HG03039 (cell line): ENCODE measurements at regions not wholly inside any gene's neighbourhood (a gene's known extent, or its start where the extent isn't known, plus 50 kb on each side); places are given as distances from the start of the nearest gene placed in this dataset.

ENCODE experiments used
- ATAC-seq: cut with Tn5 transposase; IDR thresholded peaks from one replicate; pipeline ENCODE4 v1.9.1; 2021; ENCODE audit warnings: mild to moderate bottlenecking, moderate library complexity; ENCODE audit not compliant: unreplicated experiment

GRCh38 chr6:168791917-168792316 is 350.9 kb downstream of the SMOC2 start:
- no peak for ATAC-seq

GRCh38 chr6:168789699-168790098 is 348.7 kb downstream of the SMOC2 start:
- no peak for ATAC-seq

- no peak for ATAC-seq
Observed at GRCh38 chr6:168785720-168786511, 344.9 kb downstream of the SMOC2 start.

- ATAC-seq = no peak
Observed at GRCh38 chr6:168784426-168784825, 343.4 kb downstream of the SMOC2 start.

DNA sequence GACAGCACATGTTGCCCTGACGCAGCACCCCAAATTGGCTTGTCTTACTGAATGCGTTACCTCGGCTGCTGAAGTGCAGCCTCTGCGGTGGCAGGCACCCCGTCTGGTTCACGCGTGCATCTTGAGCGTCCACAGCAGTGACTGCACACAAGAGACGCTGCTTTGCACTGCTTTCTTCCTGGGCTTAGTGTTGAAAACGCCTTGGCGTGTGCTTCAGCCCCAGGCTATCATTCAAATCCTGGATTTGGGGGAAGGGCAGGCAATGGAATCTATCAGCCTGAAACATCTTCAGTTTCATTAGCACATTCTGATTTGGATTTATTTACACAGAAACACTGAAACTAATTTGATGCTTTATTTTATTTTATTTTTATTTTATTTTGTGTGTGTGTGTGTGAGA is 342.7 kb downstream of the SMOC2 start:
- ATAC-seq = no peak

DNA sequence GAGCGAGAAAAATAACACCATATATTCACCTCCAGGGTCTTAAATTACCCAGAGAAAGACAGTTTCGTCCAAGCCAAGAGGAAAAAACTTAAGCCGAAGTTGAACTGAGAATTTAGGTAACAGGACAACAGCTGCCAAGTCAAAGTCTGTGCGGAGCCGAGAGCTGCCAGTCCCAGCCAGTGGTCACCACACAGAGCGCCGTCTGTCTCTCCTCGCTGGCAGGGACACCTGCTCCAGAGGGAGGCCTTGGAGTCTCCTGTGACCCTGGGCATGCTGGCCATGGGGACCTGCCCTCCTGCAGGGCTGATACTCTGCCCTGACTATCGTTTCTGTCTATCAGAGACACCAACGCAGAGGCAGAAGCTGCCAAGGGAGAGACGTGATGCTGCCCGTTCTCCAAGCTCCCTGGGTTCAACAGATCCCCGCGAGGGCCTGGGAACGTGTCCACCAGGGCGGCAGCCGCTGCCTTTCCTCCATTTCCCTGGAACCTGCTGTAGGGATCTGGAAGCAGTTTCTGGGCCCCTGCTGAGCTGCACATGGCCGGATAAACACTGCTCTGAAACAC is 341.3 kb downstream of the SMOC2 start:
- ATAC-seq = no peak

DNA sequence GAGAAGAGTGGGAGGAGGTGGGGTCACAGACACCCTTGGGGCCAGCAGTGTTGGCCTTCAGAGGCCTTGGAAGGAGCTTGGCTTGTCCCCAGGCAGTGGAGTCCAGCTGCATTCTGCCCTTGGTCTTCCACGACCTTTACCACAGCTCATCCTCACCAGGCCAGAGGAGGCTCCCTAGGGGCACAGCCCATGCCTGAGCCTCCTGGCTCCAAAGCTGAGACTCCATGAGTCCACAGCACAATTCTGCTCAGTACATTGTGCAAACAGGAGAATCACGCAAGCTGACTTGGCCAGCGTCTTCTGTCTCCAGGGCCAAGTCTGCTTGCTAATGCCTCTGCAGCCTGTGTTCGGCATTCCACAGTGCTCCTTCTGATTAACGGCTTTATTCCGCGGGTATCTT is 337.2 kb downstream of the SMOC2 start:
- no peak for ATAC-seq

- ATAC-seq = no peak
Observed at GRCh38 chr6:168774381-168774780, 333.4 kb downstream of the SMOC2 start.

- no peak for ATAC-seq
Observed at GRCh38 chr6:168773788-168774187, 332.8 kb downstream of the SMOC2 start.

- no peak for ATAC-seq
Observed at GRCh38 chr6:168765752-168766151, 324.8 kb downstream of the SMOC2 start.

DNA sequence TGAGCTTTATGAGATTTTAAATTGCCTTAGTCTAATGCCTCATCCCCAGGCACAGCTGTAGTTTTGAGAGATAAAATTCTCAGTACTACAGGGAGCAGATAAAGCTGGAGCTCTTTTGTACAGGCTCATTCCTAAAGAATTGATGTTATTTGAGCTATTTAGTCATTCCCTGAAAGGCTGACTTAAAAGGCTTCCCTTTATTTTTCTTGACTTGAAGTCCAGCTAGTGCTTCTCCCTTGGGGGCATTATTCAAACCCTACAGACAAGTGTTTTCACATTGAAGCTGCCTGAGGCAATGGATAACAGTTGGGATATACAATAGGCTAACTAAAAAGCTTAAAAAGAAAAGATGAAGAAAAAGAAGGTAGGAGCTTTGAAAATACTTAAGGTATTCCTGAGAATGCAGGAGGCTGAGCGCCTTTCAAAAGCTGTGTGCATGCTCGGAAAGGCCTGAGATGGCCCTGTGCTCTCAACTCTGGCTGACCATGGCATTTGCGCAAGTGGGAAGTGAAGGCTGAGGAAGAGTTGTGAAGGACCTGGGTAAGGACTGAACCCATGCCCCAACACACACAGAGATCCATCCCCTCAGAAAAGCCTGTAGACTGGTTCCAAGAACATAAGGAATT is 315.1 kb downstream of the SMOC2 start:
- no peak for ATAC-seq

GRCh38 chr6:168746643-168747042 is 305.7 kb downstream of the SMOC2 start:
- ATAC-seq = no peak

DNA sequence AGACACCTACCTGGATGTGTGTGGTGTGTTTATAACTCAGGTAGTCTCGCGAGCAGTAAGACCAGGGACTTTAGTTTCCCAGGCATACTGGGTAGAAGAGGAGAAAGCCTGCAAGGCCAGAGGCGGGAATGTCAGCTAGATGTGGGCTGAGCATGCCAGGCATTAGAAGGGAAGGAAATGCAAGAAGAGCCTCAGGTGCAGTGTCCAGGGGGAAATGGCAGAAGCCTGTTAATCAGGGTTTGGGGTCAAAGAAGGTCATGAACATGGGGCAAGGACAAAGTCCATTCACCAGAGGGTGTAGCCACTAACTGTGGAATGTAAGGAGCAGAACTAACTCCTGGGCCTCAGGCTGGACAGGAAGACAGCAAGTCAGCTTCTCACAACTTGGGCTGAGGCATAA is 305.0 kb downstream of the SMOC2 start:
- ATAC-seq = no peak

- no peak for ATAC-seq
Observed at GRCh38 chr6:168744861-168745260, 303.9 kb downstream of the SMOC2 start.

GRCh38 chr6:168741942-168742782 is 301.2 kb downstream of the SMOC2 start:
- no peak for ATAC-seq

- ATAC-seq = no peak
Observed at GRCh38 chr6:168741305-168741704, 300.3 kb downstream of the SMOC2 start.

DNA sequence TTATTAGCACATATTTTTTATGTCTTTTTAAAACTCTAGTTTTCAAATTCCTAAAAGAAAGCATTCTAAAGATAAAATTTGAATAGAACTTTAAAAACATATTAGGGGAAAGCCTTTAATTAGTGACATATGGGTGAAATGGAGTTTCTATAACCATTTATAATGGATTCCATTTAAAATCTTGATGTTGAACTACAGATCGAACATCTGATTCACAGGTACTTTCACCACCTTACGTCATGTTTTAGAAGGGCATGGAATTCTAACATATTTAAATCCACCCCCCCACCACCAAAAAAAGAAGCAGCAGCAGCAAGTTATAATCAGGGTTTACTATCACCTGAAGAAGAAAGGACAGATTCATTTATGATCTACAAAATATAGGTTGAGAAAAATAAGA is 298.4 kb downstream of the SMOC2 start:
- no peak for ATAC-seq

- ATAC-seq = no peak
Observed at GRCh38 chr6:168737481-168737880, 296.5 kb downstream of the SMOC2 start.

DNA sequence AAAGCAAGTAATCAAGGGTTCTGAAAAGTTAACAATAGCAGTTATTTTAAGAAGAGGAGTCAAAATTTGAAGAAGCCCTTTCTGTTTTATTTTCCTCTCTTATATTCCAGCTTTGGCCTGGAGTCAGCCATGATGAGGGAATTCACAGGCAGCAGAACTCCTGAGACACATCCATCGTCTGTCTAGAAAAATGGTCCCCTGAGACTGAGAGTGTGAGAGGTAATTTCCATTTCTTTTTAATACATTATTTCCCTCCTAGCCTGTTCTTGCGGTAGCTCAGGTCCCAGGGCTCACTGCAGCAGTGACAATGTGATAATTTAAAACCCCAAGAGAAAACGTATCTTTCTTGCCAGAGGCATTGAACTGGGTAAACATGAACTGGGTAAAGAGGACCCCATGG is 296.0 kb downstream of the SMOC2 start:
- no peak for ATAC-seq

- ATAC-seq = no peak
Observed at GRCh38 chr6:168736039-168736438, 295.1 kb downstream of the SMOC2 start.

DNA sequence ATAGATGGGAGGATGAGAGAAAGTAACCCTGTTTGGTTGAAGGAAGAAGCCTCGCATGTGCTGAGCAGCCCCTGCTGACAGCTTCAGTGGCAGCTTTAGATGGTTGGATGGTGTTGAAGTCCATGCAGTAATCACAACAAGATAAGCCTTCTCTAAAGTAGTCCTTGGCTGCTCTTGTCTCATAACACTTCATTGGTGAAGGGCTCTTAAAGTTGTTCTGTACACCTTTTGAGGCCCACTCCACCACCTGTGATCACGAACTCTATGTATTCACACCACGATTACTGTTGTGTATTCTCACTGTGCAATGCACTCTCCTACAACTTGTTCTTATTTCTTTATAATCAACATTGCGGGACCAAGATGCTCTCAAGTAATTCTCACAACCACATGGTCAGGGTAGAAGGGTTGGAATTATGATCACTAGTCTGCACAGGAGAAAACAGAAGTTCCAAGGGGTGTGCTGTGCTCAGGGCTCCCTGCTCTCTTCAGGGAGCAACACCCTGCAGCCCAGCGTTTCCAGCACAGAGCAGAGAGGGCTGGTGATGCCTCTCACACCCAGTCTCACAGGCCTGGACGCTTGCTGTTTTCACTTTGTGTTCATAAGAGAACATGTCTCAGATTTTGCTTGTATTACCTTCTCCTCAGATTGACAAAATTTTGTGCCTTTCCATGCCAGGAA is 294.4 kb downstream of the SMOC2 start:
- no peak for ATAC-seq
